ENCODE measurements at regions not wholly inside any gene's neighbourhood (a gene's known extent, or its start where the extent isn't known, plus 50 kb on each side); places are given as distances from the start of the nearest gene placed in this dataset.

- no peak for TF ChIP-seq CTCF (IDR thresholded peaks at IDR 0.05)
- no peak for TF ChIP-seq POLR2A (IDR thresholded peaks at IDR 0.05)
Measured at GRCh38 chr6:56799989-56800388, 154.9 kb upstream of the BEND6 start.

Measured in thyroid gland (tissue), 4 donors.